ENCODE measurements at regions not wholly inside any gene's neighbourhood (a gene's known extent, or its start where the extent isn't known, plus 50 kb on each side); places are given as distances from the start of the nearest gene placed in this dataset.

- Histone ChIP-seq H3K23ac (ENCODE audit: low read depth, low read length) (no peak overlapping the region), H2BK5ac (ENCODE audit: low read depth, low read length, poor library complexity, severe bottlenecking) (no peak overlapping the region), H3K4me1 (ENCODE audit: control insufficient read depth, insufficient read depth, low read length) (peaks cover 2% of the 10 kb centered on the region), H3K9ac (ENCODE audit: low read depth, low read length) (no peak overlapping the region), H4K91ac (ENCODE audit: insufficient read depth, low read depth, low read length) (no peak overlapping the region), H3K4me3 (ENCODE audit: insufficient read depth, low read depth, low read length) (no peak overlapping the region), H2AFZ (replicated peaks; ENCODE audit: low read length, poor library complexity) (no peak overlapping the region), H4K8ac (ENCODE audit: low read depth in 2 of 2, low read length in 2 of 2) (no peak overlapping the region), H4K5ac (ENCODE audit: low read depth, low read length) (no peak overlapping the region), H3K79me1 (ENCODE audit: low read depth in 1 of 2, low read length in 2 of 2) (no peaks in the 10 kb centered on the region), H3K4me2 (ENCODE audit: low read depth, low read length) (no peak overlapping the region), H3K9me1 (ENCODE audit: insufficient read depth, low read length) (no peaks in the 10 kb centered on the region), H3K18ac (ENCODE audit: low read depth, low read length) (no peak overlapping the region), H3K27me3 (ENCODE audit: control insufficient read depth, insufficient read depth, low read length) (no peaks in the 10 kb centered on the region), H2AK5ac (ENCODE audit: low read depth, low read length) (no peak overlapping the region), H2AK9ac (replicated peaks; ENCODE audit: low read depth, low read length, poor library complexity) (no peak overlapping the region), H2BK15ac (ENCODE audit: low read depth, low read length) (no peak overlapping the region), H3K14ac (replicated peaks; ENCODE audit: low read depth, low read length) (no peak overlapping the region), H3K9me3 (ENCODE audit: control insufficient read depth, insufficient read depth, low read length) (no peaks in the 10 kb centered on the region), H3K4ac (ENCODE audit: low read depth, low read length) (no peak overlapping the region), H3K27ac (ENCODE audit: insufficient read depth, low read length) (no peak overlapping the region), H2BK120ac (ENCODE audit: low read depth, low read length) (no peak overlapping the region), H3K36me3 (ENCODE audit: control insufficient read depth, insufficient read depth, low read length) (no peaks in the 10 kb centered on the region), H2BK20ac (ENCODE audit: low read depth, low read length) (no peak overlapping the region), H4K20me1 (ENCODE audit: insufficient read depth, low read length) (no peaks in the 10 kb centered on the region), H3K56ac (ENCODE audit: extremely low read depth, insufficient read depth, low read length) (no peak overlapping the region)
- no peak for TF ChIP-seq RFX5 (IDR thresholded peaks at IDR 0.05; ENCODE audit: low read depth, low read length)
- no peak for TF ChIP-seq CTCF (conservative IDR thresholded peaks at IDR 0.05; ENCODE audit: low read depth, low read length)
- no peak for TF ChIP-seq RAD21 (IDR thresholded peaks at IDR 0.05; ENCODE audit: low read length)
- no peak for TF ChIP-seq SMC3 (IDR thresholded peaks at IDR 0.05; ENCODE audit: low read depth, low read length)
- no peak for TF ChIP-seq FOS (IDR thresholded peaks at IDR 0.05; ENCODE audit: low read depth, low read length)
- no peak for TF ChIP-seq NFE2L2 (IDR thresholded peaks at IDR 0.05; ENCODE audit: low read depth, low read length)
- no peak for TF ChIP-seq CEBPB (IDR thresholded peaks at IDR 0.05; ENCODE audit: low read depth, low read length)
- TF ChIP-seq USF2 (IDR thresholded peaks at IDR 0.05; ENCODE audit: low read depth, low read length), result no peak
- no CpG with 5 or more reads among the region's 3 CpGs for WGBS, 2 experiments (ENCODE audit: extremely low coverage in 2 of 2, insufficient read length in 1 of 2)
- dilution Hi-C loops (cut with HindIII; ENCODE audit: low sequenced_read_pairs, unreplicated experiment) (no loop called here), intact Hi-C loops (cut with micrococcal nuclease) (no loop called here), in situ Hi-C loops (cut with MboI; ENCODE audit: low sequenced_read_pairs) (no loop called here)
- POLR2A ChIA-PET (ENCODE audit: unreplicated experiment), result no interaction called here
- CTCF ChIA-PET, result no interaction called here
- BruUV-seq (replicated peaks), result no TSS peak
- DNase-seq, result no peak
- no peak for ATAC-seq (ENCODE audit: low read depth)
Observed at GRCh38 chr3:115322901-115323300, 175.8 kb upstream of the ZBTB20 start.
